Testis (tissue), 2 donors: ENCODE measurements at regions not wholly inside any gene's neighbourhood (a gene's known extent, or its start where the extent isn't known, plus 50 kb on each side); places are given as distances from the start of the nearest gene placed in this dataset.
A peak's percentile ranks its signal among the peaks of the same experiment; 100 is the strongest.

Source experiments
- DNase-seq: peaks from one replicate; pipeline ENCODE4 v3.0.0-alpha.2; 2019
- H3K27ac ChIP-seq, 2 donors: fragments of 200-600 bp; sonication (generic); one replicate each; pipeline ENCODE4 v1.5.1; 2019
- H3K27me3 ChIP-seq: fragments of 200-600 bp; sonication (generic); one replicate; pipeline ENCODE4 v1.5.1; 2019
- H3K36me3 ChIP-seq: fragments of 200-600 bp; sonication (generic); one replicate; pipeline ENCODE4 v1.5.1; 2017; ENCODE audit warnings: low read depth; ENCODE audit errors: missing control alignments
- H3K4me1 ChIP-seq: fragments of 200-600 bp; sonication (generic); one replicate; pipeline ENCODE4 v1.5.1; 2019
- H3K4me3 ChIP-seq, 2 donors: fragments of 200-600 bp; sonication (generic); one replicate each; pipeline ENCODE4 v1.5.1; 2017 to 2019
- H3K9me3 ChIP-seq: fragments of 200-600 bp; sonication (generic); one replicate; pipeline ENCODE4 v1.5.1; 2017
- POLR2A ChIP-seq: fragments of 450-650 bp; IDR thresholded peaks from one replicate; pipeline ENCODE4 v1.6.1; 2017; ENCODE audit warnings: antibody characterized with exemption, mild to moderate bottlenecking, moderate library complexity
- WGBS, 2 donors: methylation state at CpG; one replicate each; pipeline ENCODE4 v1.1.5; 2018; 5-methylcytosine and 5-hydroxymethylcytosine counted together
- intact Hi-C: fragments of 100-400 bp; cut with DNase I; formaldehyde crosslinking; loops from one replicate; pipeline ENCODE4 v1.15.1; 2023; ENCODE audit warnings: low total_unique reads
- TF ChIP-seq, protein P1 (sequence below), 3 experiments: fragments of 450-650 bp in 2 of 3; fragments of 200-600 bp in 1 of 3; sonication (generic) in 1 of 3; IDR thresholded peaks; one replicate each; pipeline ENCODE4 v1.5.1; 2016 to 2019; ENCODE audit warnings: antibody characterized with exemption in 3 of 3, mild to moderate bottlenecking in 2 of 3, moderate library complexity in 1 of 3

DNA sequence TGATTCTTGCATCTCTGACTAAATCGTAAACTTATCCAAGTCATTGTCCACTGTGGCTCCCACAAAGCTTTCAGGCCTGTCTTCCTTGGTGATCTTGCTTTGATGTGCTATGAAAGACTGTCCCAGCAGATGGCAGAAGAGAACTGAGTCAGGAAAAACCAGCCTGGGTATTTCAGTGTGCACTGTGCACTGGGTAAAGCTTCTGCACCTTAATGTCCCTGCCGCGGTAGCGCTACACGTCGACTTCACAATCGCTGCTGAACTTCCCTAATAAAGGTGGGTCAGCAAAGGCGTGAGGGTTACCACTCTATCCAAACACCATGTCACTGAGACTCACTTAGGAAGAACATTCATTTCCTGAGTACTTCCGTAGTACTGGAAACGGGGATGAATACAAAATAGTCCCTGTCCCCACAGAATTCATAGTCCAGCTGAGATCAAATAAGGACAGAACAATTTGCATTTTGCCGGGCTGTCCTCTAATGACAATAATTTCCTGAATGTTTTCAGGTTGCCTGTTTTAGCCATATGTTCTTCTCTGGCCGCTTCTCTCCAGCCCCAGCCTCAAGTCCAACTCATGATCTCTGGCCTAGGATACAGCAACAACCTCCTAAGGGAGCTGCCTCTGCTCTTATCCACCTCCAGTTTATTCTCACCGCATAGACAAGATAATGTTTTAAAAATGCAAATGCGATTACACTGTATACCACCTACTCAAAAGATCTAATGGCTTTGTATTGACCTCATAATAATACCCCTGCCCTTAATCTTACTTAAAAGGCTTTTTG lies 83.6 kb upstream of the AKAP13 start:
- TF ChIP-seq, protein P1, sequence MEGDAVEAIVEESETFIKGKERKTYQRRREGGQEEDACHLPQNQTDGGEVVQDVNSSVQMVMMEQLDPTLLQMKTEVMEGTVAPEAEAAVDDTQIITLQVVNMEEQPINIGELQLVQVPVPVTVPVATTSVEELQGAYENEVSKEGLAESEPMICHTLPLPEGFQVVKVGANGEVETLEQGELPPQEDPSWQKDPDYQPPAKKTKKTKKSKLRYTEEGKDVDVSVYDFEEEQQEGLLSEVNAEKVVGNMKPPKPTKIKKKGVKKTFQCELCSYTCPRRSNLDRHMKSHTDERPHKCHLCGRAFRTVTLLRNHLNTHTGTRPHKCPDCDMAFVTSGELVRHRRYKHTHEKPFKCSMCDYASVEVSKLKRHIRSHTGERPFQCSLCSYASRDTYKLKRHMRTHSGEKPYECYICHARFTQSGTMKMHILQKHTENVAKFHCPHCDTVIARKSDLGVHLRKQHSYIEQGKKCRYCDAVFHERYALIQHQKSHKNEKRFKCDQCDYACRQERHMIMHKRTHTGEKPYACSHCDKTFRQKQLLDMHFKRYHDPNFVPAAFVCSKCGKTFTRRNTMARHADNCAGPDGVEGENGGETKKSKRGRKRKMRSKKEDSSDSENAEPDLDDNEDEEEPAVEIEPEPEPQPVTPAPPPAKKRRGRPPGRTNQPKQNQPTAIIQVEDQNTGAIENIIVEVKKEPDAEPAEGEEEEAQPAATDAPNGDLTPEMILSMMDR (IDR thresholded peaks at IDR 0.05) = peak; percentile 28 to 75 (median 58)
- no peak for TF ChIP-seq POLR2A
- no peaks in the 10 kb centered on the region for H3K4me1 ChIP-seq
- no peaks in the 10 kb centered on the region for H3K9me3 ChIP-seq
- H3K27ac ChIP-seq = peak overlapping the region in 1 of 2 donors; percentile 12
- peak overlapping the region; percentile 10 to 13 for H3K4me3 ChIP-seq
- H3K36me3 ChIP-seq = no peaks in the 10 kb centered on the region
- peak; percentile 83 for DNase-seq
- 12 to 15% methylated on average over 14 of the region's 14 CpGs for WGBS, 2 donors
- H3K27me3 ChIP-seq = no peaks in the 10 kb centered on the region
- intact Hi-C loops = no loop called here

DNA sequence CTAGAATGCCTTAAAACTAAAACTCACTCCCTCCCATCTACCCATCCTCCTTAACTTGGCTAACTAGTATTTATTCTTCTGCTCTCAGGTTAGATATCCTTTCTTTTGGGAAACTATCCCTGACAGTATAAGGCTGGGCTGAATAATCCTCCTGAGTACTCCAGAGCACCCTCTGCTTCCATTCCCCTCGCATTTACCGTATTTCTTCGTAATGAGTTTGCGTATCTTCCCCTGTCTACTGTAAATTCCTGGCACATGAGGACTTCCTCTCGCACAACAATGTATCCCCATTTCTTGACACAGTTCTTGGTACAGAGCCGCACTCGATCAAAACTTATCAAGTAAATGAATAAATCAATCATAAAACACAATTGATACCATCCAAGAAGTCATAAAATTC lies 82.9 kb upstream of the AKAP13 start:
- WGBS, 2 donors = 88 to 95% methylated on average over 7 of the region's 7 CpGs
- no peak overlapping the region for H3K4me3 ChIP-seq
- no peaks in the 10 kb centered on the region for H3K36me3 ChIP-seq
- H3K27me3 ChIP-seq = no peaks in the 10 kb centered on the region
- DNase-seq = no peak
- intact Hi-C loops = no loop called here
- no peaks in the 10 kb centered on the region for H3K4me1 ChIP-seq
- H3K27ac ChIP-seq = no peak overlapping the region
- TF ChIP-seq POLR2A = no peak
- TF ChIP-seq, protein P1 (IDR thresholded peaks at IDR 0.05) = no peak
- H3K9me3 ChIP-seq = no peaks in the 10 kb centered on the region

DNA sequence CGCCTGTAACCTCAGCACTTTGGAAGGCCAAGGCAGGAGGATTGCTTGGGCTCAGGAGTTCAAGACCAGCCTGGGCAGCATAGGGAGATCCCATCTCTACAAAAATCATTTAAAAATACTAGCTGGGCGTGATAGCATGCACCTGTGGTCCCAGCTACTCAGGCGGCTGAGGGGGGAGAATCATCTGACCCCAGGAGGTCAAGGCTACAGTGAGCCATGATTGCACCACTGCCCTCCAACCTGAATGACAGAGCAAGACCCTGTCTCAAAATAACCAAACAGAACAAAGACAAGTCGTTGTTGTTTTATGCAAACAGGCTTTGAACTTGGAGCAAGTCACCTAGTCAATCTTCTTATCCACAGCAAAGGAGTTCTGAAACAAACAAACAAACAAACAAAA lies 82.0 kb upstream of the AKAP13 start:
- no peak overlapping the region for H3K27ac ChIP-seq
- intact Hi-C loops = no loop called here
- no peak for DNase-seq
- no peak overlapping the region for H3K4me3 ChIP-seq
- TF ChIP-seq, protein P1 (IDR thresholded peaks at IDR 0.05) = no peak
- TF ChIP-seq POLR2A = no peak
- H3K9me3 ChIP-seq = no peaks in the 10 kb centered on the region
- H3K36me3 ChIP-seq = no peaks in the 10 kb centered on the region
- no peaks in the 10 kb centered on the region for H3K4me1 ChIP-seq
- H3K27me3 ChIP-seq = no peaks in the 10 kb centered on the region
- WGBS, 2 donors = 85% methylated on average over 4 of the region's 4 CpGs

DNA sequence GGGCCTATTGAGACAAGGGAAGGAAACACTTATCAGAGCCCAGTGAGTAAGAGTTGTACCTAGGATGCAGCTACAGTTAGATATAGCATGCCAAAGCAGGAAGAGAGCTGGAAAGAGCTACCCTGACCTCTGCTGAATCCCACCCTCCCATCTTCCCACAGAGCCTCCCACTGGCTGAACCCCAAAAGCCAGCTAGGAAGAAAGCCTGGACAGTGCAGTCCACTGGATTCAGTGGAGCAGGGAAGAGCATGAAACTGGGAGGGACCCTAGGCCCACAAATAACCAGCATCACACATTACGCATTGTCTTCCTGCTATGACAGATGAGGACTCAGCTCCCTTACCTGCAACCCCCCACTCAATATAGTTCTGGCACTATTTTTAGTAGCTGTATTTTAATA lies 81.5 kb upstream of the AKAP13 start:
- no peak for DNase-seq
- 92 to 100% methylated on average over 1 of the region's 1 CpG for WGBS, 2 donors
- no peak for TF ChIP-seq POLR2A
- TF ChIP-seq, protein P1 (IDR thresholded peaks at IDR 0.05) = no peak
- Histone ChIP-seq H3K36me3 (no peaks in the 10 kb centered on the region), H3K9me3 (no peaks in the 10 kb centered on the region), H3K27ac (no peak overlapping the region), H3K4me3 (no peak overlapping the region), H3K4me1 (no peaks in the 10 kb centered on the region), H3K27me3 (no peaks in the 10 kb centered on the region)
- intact Hi-C loops = no loop called here

DNA sequence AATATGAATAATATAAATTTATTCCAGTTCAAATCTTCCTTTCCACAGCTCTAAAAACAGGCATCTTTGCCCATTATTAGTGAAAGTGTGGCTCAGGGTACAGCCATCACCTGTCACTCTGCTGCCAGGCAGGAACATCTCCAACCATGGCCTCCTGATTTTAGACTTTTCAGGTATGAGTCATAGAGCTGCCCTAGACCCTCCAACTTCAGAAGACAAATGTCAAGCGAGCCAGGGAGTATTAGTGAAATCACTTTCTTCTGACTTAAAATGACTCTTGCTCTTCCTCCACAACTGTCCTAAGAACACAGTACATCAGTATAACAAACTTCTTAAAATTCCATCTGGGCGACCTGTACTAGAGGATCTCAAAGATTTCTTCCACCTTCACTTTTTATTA lies 78.1 kb upstream of the AKAP13 start:
- H3K9me3 ChIP-seq = no peaks in the 10 kb centered on the region
- DNase-seq = no peak
- TF ChIP-seq, protein P1 (IDR thresholded peaks at IDR 0.05) = no peak
- TF ChIP-seq POLR2A = no peak
- no peak overlapping the region for H3K4me3 ChIP-seq
- no peaks in the 10 kb centered on the region for H3K36me3 ChIP-seq
- H3K4me1 ChIP-seq = no peaks in the 10 kb centered on the region
- no peak overlapping the region for H3K27ac ChIP-seq
- intact Hi-C loops = no loop called here
- no peaks in the 10 kb centered on the region for H3K27me3 ChIP-seq
- 87 to 95% methylated on average over 2 of the region's 2 CpGs for WGBS, 2 donors
